ENCODE measurements at regions not wholly inside any gene's neighbourhood (a gene's known extent, or its start where the extent isn't known, plus 50 kb on each side); places are given as distances from the start of the nearest gene placed in this dataset.

DNA sequence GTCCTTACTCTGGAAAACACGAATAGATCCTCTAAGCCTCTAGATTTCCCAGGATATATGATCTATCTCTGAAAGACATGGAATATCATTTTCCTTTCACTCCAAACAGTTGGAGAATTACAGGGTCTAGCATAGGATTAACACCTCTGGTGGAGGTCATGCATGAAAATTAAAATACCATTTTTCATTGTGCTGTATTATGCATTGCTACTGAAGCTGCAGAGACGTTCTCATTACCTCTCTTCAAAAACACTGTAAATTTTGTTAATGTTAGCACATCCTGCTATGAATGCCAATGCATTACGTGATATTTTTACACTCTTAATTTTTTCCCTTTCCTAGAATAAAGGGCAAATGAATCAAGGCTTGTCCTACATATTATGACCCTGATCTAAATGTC, 558.6 kb downstream of the TBC1D32 start:
- TF ChIP-seq SIN3A (IDR thresholded peaks at IDR 0.05; ENCODE audit: borderline replicate concordance, insufficient read depth, low read length) (no peak), FOXP2 (optimal IDR thresholded peaks at IDR 0.05; ENCODE audit: borderline replicate concordance, extremely low read depth, extremely low read length, insufficient read depth) (no peak), POLR2AphosphoS5 (IDR thresholded peaks at IDR 0.05; ENCODE audit: low read depth, low read length) (no peak), TAF1 (IDR thresholded peaks at IDR 0.05; ENCODE audit: borderline replicate concordance, insufficient read depth, low read length) (no peak)
- TF ChIP-seq, protein P1, sequence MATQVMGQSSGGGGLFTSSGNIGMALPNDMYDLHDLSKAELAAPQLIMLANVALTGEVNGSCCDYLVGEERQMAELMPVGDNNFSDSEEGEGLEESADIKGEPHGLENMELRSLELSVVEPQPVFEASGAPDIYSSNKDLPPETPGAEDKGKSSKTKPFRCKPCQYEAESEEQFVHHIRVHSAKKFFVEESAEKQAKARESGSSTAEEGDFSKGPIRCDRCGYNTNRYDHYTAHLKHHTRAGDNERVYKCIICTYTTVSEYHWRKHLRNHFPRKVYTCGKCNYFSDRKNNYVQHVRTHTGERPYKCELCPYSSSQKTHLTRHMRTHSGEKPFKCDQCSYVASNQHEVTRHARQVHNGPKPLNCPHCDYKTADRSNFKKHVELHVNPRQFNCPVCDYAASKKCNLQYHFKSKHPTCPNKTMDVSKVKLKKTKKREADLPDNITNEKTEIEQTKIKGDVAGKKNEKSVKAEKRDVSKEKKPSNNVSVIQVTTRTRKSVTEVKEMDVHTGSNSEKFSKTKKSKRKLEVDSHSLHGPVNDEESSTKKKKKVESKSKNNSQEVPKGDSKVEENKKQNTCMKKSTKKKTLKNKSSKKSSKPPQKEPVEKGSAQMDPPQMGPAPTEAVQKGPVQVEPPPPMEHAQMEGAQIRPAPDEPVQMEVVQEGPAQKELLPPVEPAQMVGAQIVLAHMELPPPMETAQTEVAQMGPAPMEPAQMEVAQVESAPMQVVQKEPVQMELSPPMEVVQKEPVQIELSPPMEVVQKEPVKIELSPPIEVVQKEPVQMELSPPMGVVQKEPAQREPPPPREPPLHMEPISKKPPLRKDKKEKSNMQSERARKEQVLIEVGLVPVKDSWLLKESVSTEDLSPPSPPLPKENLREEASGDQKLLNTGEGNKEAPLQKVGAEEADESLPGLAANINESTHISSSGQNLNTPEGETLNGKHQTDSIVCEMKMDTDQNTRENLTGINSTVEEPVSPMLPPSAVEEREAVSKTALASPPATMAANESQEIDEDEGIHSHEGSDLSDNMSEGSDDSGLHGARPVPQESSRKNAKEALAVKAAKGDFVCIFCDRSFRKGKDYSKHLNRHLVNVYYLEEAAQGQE (IDR thresholded peaks at IDR 0.05; ENCODE audit: insufficient read depth in 1 of 2, low read depth in 2 of 2, low read length in 2 of 2), result no peak

DNA sequence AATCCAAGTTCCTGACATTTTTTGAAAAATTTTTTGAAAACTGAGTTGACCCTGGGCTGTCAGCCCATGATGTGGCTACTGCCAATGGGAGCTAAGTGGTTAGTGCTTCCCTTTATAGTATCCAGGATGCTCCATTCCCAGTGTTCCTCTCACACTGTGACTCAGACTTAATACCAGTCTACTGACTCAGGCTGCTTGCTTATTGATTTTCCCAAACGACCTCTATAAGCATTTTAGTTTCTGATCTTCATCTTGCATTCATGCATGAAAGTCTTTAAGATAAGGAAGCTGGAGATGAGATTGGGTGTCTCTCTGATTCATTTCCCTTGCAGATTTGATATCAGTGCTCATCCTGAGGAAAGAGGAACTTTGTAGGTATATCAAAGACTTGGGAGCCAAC, 560.0 kb downstream of the TBC1D32 start:
- TF ChIP-seq TAF1 (IDR thresholded peaks at IDR 0.05; ENCODE audit: borderline replicate concordance, insufficient read depth, low read length) (0 out of 2 replicates have a peak, but pooled peaks have one; percentile 30), POLR2AphosphoS5 (IDR thresholded peaks at IDR 0.05; ENCODE audit: low read depth, low read length) (no peak), FOXP2 (optimal IDR thresholded peaks at IDR 0.05; ENCODE audit: borderline replicate concordance, extremely low read depth, extremely low read length, insufficient read depth) (no peak)
- TF ChIP-seq, protein P1 (IDR thresholded peaks at IDR 0.05; ENCODE audit: insufficient read depth in 1 of 2, low read depth in 2 of 2, low read length in 2 of 2), result no peak

DNA sequence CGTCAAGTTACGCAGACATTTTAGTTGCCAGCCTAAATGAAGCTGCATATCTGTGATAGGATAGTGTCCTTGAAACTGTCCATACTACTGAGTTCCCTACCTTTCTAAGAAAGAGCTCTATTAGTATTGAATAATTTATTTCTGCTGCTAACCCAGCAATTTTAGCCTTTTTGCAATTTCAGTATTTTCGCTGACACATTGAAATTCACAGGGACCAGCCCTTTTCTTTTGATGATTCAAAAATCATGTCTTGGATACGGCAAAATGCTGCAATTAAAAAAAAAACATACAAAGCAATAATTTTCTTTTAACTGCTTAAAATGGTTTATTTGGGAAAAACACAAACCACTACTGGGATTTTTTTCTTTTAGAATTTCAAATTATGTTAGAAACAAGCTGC, 563.3 kb downstream of the TBC1D32 start:
- TF ChIP-seq, protein P1 (IDR thresholded peaks at IDR 0.05; ENCODE audit: insufficient read depth in 1 of 2, low read depth in 2 of 2, low read length in 2 of 2), result no peak
- TF ChIP-seq TAF1 (IDR thresholded peaks at IDR 0.05; ENCODE audit: borderline replicate concordance, insufficient read depth, low read length) (no peak), POLR2AphosphoS5 (IDR thresholded peaks at IDR 0.05; ENCODE audit: low read depth, low read length) (no peak), SIN3A (IDR thresholded peaks at IDR 0.05; ENCODE audit: borderline replicate concordance, insufficient read depth, low read length) (no peak), FOXP2 (optimal IDR thresholded peaks at IDR 0.05; ENCODE audit: borderline replicate concordance, extremely low read depth, extremely low read length, insufficient read depth) (no peak)

DNA sequence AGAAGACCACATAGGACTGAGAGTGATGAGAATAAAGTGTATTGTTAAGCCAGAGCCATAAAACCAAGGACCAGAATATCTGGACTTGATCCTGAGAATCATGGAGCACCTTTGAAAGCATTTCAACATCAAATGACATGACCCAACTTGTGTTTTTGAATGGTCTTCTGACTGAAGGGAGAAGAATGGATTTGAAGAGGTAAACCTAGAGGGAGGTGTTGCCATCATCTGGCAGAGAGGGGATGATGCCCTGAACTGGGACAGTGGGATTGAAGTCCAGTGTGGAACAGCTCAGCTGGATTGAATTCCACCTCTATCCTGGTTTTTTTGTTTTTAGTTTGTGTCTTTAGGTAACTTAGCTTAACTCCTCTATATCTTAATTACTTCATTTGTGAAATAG, 570.0 kb downstream of the TBC1D32 start:
- TF ChIP-seq, protein P1 (IDR thresholded peaks at IDR 0.05; ENCODE audit: insufficient read depth in 1 of 2, low read depth in 2 of 2, low read length in 2 of 2), result no peak
- no peak for TF ChIP-seq TAF1 (IDR thresholded peaks at IDR 0.05; ENCODE audit: borderline replicate concordance, insufficient read depth, low read length)
- TF ChIP-seq POLR2AphosphoS5 (IDR thresholded peaks at IDR 0.05; ENCODE audit: low read depth, low read length), result no peak
- no peak for TF ChIP-seq FOXP2 (optimal IDR thresholded peaks at IDR 0.05; ENCODE audit: borderline replicate concordance, extremely low read depth, extremely low read length, insufficient read depth)
- TF ChIP-seq SIN3A (IDR thresholded peaks at IDR 0.05; ENCODE audit: borderline replicate concordance, insufficient read depth, low read length), result no peak

DNA sequence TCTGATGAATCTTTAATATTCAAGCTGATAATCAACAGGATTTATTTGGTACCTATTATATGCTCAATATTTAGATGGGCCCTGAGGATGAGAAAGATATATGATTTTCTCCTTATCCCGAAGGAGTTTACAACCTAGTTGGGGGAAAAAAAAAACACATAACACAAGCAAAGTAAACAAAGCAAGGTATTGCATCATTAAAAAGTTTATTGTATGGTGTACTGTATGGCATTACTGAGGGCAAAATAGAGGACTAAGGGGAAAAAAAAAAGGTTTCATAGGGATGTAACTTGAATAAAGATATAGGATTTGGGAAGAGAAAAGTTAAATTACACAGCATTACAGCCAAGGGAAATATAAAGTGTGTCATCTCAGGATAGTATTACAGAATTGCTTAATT, 574.7 kb downstream of the TBC1D32 start:
- TF ChIP-seq FOXP2 (optimal IDR thresholded peaks at IDR 0.05; ENCODE audit: borderline replicate concordance, extremely low read depth, extremely low read length, insufficient read depth) (no peak), POLR2AphosphoS5 (IDR thresholded peaks at IDR 0.05; ENCODE audit: low read depth, low read length) (no peak), TAF1 (IDR thresholded peaks at IDR 0.05; ENCODE audit: borderline replicate concordance, insufficient read depth, low read length) (no peak), SIN3A (IDR thresholded peaks at IDR 0.05; ENCODE audit: borderline replicate concordance, insufficient read depth, low read length) (no peak)
- TF ChIP-seq, protein P1 (IDR thresholded peaks at IDR 0.05; ENCODE audit: insufficient read depth in 1 of 2, low read depth in 2 of 2, low read length in 2 of 2), result no peak

Measured in PFSK-1 (cell line).